ENCODE measurements at regions not wholly inside any gene's neighbourhood (a gene's known extent, or its start where the extent isn't known, plus 50 kb on each side); places are given as distances from the start of the nearest gene placed in this dataset.

- Histone ChIP-seq H4K5ac (ENCODE audit: insufficient read length, low read depth, low read length) (no peak overlapping the region), H3K79me1 (ENCODE audit: low read depth, low read length) (no peaks in the 10 kb centered on the region), H3K27ac (ENCODE audit: low read depth, low read length) (no peak overlapping the region), H2AFZ (ENCODE audit: low read length) (0 out of 2 replicates have a peak overlapping the region, but pooled peaks have one; percentile 10), H3K23me2 (ENCODE audit: low read depth, low read length) (no peaks in the 10 kb centered on the region), H3K4me1 (replicated peaks in 1 of 4; ENCODE audit: control insufficient read depth in 3 of 4, insufficient read depth in 4 of 4, low read length in 3 of 4) (no peaks in the 10 kb centered on the region), H3K23ac (ENCODE audit: insufficient read length) (no peak overlapping the region), H3K9me3 (ENCODE audit: insufficient read depth in 2 of 2, low read depth in 1 of 2, low read length in 1 of 2) (peaks cover 0 to 3% of the 10 kb centered on the region in 2 experiments; a peak in 1 of 4 replicates), H3K4me2 (ENCODE audit: insufficient read depth in 1 of 2, low read depth in 2 of 2, low read length in 2 of 2) (no peak overlapping the region), H3K4me3 (ENCODE audit: extremely low read depth in 1 of 4, insufficient read depth in 2 of 4, low read depth in 3 of 4, low read length in 4 of 4) (no peak overlapping the region), H3K18ac (ENCODE audit: extremely low read depth, low read length) (no peak overlapping the region), H3K27me3 (replicated peaks in 1 of 4; ENCODE audit: control insufficient read depth in 3 of 4, extremely low read depth in 1 of 4, insufficient read depth in 3 of 4, low read length in 3 of 4) (no peaks in the 10 kb centered on the region), H3K4ac (replicated peaks; ENCODE audit: insufficient read length, low read depth, low read length) (no peak overlapping the region), H2BK120ac (replicated peaks; ENCODE audit: low read depth, low read length) (no peak overlapping the region), H4K20me1 (replicated peaks in 1 of 2; ENCODE audit: control insufficient read depth in 1 of 2, insufficient read depth in 2 of 2, low read length in 2 of 2) (no peaks in the 10 kb centered on the region), H2BK20ac (ENCODE audit: low read length) (no peak overlapping the region), H2AK5ac (ENCODE audit: low read depth, low read length) (no peak overlapping the region), H3K36me3 (ENCODE audit: control insufficient read depth in 2 of 4, insufficient read depth in 4 of 4, low read length in 3 of 4) (no peaks in the 10 kb centered on the region), H3K56ac (replicated peaks; ENCODE audit: insufficient read length, low read depth, low read length) (no peak overlapping the region), H2BK12ac (ENCODE audit: low read depth, low read length) (no peak overlapping the region), H4K91ac (replicated peaks; ENCODE audit: insufficient read length, low read length) (no peak overlapping the region), H3K9ac (replicated peaks in 1 of 4; ENCODE audit: extremely low read depth in 1 of 4, low read depth in 3 of 4, low read length in 3 of 4) (no peak overlapping the region), H2BK5ac (ENCODE audit: low read depth, low read length) (no peak overlapping the region), H2BK15ac (ENCODE audit: low read length) (no peak overlapping the region), H3K14ac (ENCODE audit: insufficient read length) (no peak overlapping the region), H3K79me2 (ENCODE audit: control insufficient read depth in 1 of 2, insufficient read depth in 2 of 2, low read length in 2 of 2) (no peaks in the 10 kb centered on the region), H4K8ac (ENCODE audit: extremely low read depth, insufficient read depth, low read length) (no peak overlapping the region)
- CTCF ChIA-PET (ENCODE audit: partially characterized antibody), result interaction anchor here (0.6 to 0.8 kb wide), 3 partner anchors 12 to 164 kb away, joined by 3 read pairs; no protein-coding TSS in a partner anchor
- FAIRE-seq (no peak), DNase-seq (ENCODE audit: low read depth in 1 of 2, low spot score in 2 of 2) (no peak)
- POLR2A ChIA-PET (ENCODE audit: partially characterized antibody), result no interaction called here
- no peak for TF ChIP-seq ZNF274 (IDR thresholded peaks at IDR 0.05; ENCODE audit: borderline replicate concordance, extremely low read depth, low read length)
- TF ChIP-seq CHD2 (IDR thresholded peaks at IDR 0.05; ENCODE audit: low read length), result no peak
- TF ChIP-seq HDAC6 (IDR thresholded peaks at IDR 0.05; ENCODE audit: low read depth, low read length), result no peak
- no peak for TF ChIP-seq MAFK (IDR thresholded peaks at IDR 0.05; ENCODE audit: low read depth, low read length)
- TF ChIP-seq EZH2 (IDR thresholded peaks at IDR 0.05; ENCODE audit: low read depth, low read length, severe bottlenecking), result no peak
- TF ChIP-seq ATF2 (IDR thresholded peaks at IDR 0.05; ENCODE audit: low read length), result no peak
- no peak for TF ChIP-seq CTBP2 (IDR thresholded peaks at IDR 0.05; ENCODE audit: borderline replicate concordance, insufficient read depth, insufficient read length, low read length)
- TF ChIP-seq NANOG (IDR thresholded peaks at IDR 0.05; ENCODE audit: insufficient read depth, low read depth, low read length, poor library complexity, severe bottlenecking), result no peak
- TF ChIP-seq HDAC2 (IDR thresholded peaks at IDR 0.05; ENCODE audit: borderline replicate concordance in 1 of 2, low read depth in 2 of 2, low read length in 2 of 2), result no peak
- 94% methylated on average over 5 of the region's 5 CpGs; no CpG with 5 or more reads in 1 of the 2 experiments for WGBS, 2 experiments (ENCODE audit: extremely low coverage in 1 of 2, insufficient coverage in 1 of 2, insufficient read length in 1 of 2, insufficient replicate concordance in 2 of 2, low coverage in 1 of 2, low lambda C conversion rate in 2 of 2, missing lambda C conversion rate in 1 of 2)
These were observed 63.3 kb upstream of the KYNU start for GRCh38 chr2:142813830-142814829.

All from H1 (cell line).